Sigmoid colon (tissue), 6 donors: ENCODE measurements at regions not wholly inside any gene's neighbourhood (a gene's known extent, or its start where the extent isn't known, plus 50 kb on each side); places are given as distances from the start of the nearest gene placed in this dataset.

ENCODE experiments used
- DNase-seq: peaks from one replicate; pipeline ENCODE4 v3.0.0-alpha.2; 2019
- H3K27ac ChIP-seq, 4 donors: fragments of 200-600 bp; sonication (generic); one replicate each; pipeline ENCODE4 v1.5.1; 2016 to 2019; ENCODE audit warnings: mild to moderate bottlenecking in 1 of 4
- H3K27me3 ChIP-seq, 3 donors: fragments of 200-600 bp; sonication (generic); one replicate each; pipeline ENCODE4 v1.5.1; 2019; ENCODE audit warnings: mild to moderate bottlenecking in 1 of 3
- H3K36me3 ChIP-seq, 4 donors: fragments of 200-600 bp; sonication (generic); one replicate each; pipeline ENCODE4 v1.5.1; 2016 to 2019
- H3K4me1 ChIP-seq, 4 donors: fragments of 200-600 bp; sonication (generic); one replicate each; pipeline ENCODE4 v1.5.1; 2017 to 2019
- H3K4me3 ChIP-seq, 4 donors: fragments of 200-600 bp; sonication (generic); one replicate each; pipeline ENCODE4 v1.5.1; 2017 to 2019; ENCODE audit warnings: mild to moderate bottlenecking in 2 of 4, moderate library complexity in 1 of 4
- H3K9me3 ChIP-seq, 4 donors: fragments of 200-600 bp in 3 of 4; sonication (generic) in 3 of 4; one replicate each; pipeline versions ENCODE4 v1.5.1 to v1.6.1; 2013 to 2019
- CTCF ChIP-seq, 4 experiments: fragments of 450-650 bp in 3 of 4; fragments of 200-600 bp in 1 of 4; IDR thresholded peaks; one replicate each; pipeline ENCODE4 v1.5.1; 2016 to 2019; ENCODE audit warnings: antibody characterized with exemption in 4 of 4, mild to moderate bottlenecking in 3 of 4, moderate library complexity in 2 of 4
- EP300 ChIP-seq, 4 donors: sonication (generic); formaldehyde crosslinking; IDR thresholded peaks; one replicate each; pipeline ENCODE4 v1.6.1; 2017; ENCODE audit warnings: antibody characterized with exemption in 4 of 4
- POLR2A ChIP-seq, 2 donors: fragments of 450-650 bp; IDR thresholded peaks; one replicate each; pipeline ENCODE4 v1.6.1; 2016; ENCODE audit warnings: antibody characterized with exemption in 2 of 2, mild to moderate bottlenecking in 2 of 2, moderate library complexity in 2 of 2
- POLR2AphosphoS5 ChIP-seq, 4 donors: sonication (generic); formaldehyde crosslinking; IDR thresholded peaks; one replicate each; pipeline ENCODE4 v1.6.1; 2017; ENCODE audit warnings: antibody characterized with exemption in 4 of 4
- WGBS, 2 donors: extraction: QIAGEN DNeasy Blood & Tissue Kit; methylation state at CpG; one replicate each; pipeline ENCODE4 v1.1.7; 2013; 5-methylcytosine and 5-hydroxymethylcytosine counted together
- intact Hi-C: fragments of 100-400 bp; cut with DNase I; formaldehyde crosslinking; loops from one replicate; pipeline ENCODE4 v1.15.1; 2023
- donor health status: healthy with polysubstance abuse.
- donor health status: healthy.

GRCh38 chr2:21307037-21307436 lies 183.3 kb downstream of the TDRD15 start:
- Histone ChIP-seq H3K27ac (no peak overlapping the region), H3K4me1 (no peaks in the 10 kb centered on the region), H3K36me3 (no peaks in the 10 kb centered on the region), H3K9me3 (no peaks in the 10 kb centered on the region), H3K4me3 (no peak overlapping the region), H3K27me3 (no peaks in the 10 kb centered on the region)
- intact Hi-C loops, result no loop called here
- TF ChIP-seq POLR2A (IDR thresholded peaks at IDR 0.05) (no peak), CTCF (IDR thresholded peaks at IDR 0.05) (no peak), POLR2AphosphoS5 (IDR thresholded peaks at IDR 0.05) (no peak), EP300 (IDR thresholded peaks at IDR 0.05) (no peak)
- 92 to 99% methylated on average over 1 of the region's 1 CpG for WGBS, 2 donors
- DNase-seq, result no peak

DNA sequence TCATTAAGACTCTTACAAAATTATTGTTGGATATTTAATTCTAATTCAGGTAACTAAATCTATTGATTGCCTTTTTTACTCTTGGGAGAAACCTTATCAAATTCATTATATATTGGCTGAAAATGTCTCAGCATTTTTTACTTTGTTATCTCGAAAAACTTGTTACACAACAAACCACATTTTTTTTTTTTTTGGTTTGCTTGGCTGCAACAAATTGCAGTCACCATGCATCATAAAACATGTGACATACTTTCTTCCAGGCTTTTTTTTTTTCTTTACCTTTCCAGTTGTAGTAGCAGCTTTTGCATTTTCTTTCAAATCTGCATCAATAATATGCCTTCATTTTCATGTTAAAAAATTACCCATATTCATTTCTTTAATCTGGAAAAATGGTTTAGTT lies 186.7 kb downstream of the TDRD15 start:
- Histone ChIP-seq H3K9me3 (no peaks in the 10 kb centered on the region), H3K36me3 (no peaks in the 10 kb centered on the region), H3K4me3 (no peak overlapping the region), H3K27me3 (no peaks in the 10 kb centered on the region), H3K27ac (no peak overlapping the region), H3K4me1 (no peaks in the 10 kb centered on the region)
- WGBS, 2 donors, result 1 to 40% methylated on average over 1 of the region's 1 CpG
- TF ChIP-seq EP300 (IDR thresholded peaks at IDR 0.05) (no peak), POLR2A (IDR thresholded peaks at IDR 0.05) (no peak), POLR2AphosphoS5 (IDR thresholded peaks at IDR 0.05) (no peak), CTCF (IDR thresholded peaks at IDR 0.05) (no peak)
- no peak for DNase-seq
- intact Hi-C loops, result no loop called here

GRCh38 chr2:21314322-21314835 lies 190.6 kb downstream of the TDRD15 start:
- H3K27me3 ChIP-seq, result no peaks in the 10 kb centered on the region
- 41 to 66% methylated on average over 2 of the region's 2 CpGs for WGBS, 2 donors
- DNase-seq, result no peak
- no peaks in the 10 kb centered on the region for H3K9me3 ChIP-seq
- TF ChIP-seq CTCF (IDR thresholded peaks at IDR 0.05) (no peak), POLR2AphosphoS5 (IDR thresholded peaks at IDR 0.05) (no peak), POLR2A (IDR thresholded peaks at IDR 0.05) (no peak), EP300 (IDR thresholded peaks at IDR 0.05) (no peak)
- H3K36me3 ChIP-seq, result no peaks in the 10 kb centered on the region
- intact Hi-C loops, result no loop called here
- no peak overlapping the region for H3K4me3 ChIP-seq
- H3K4me1 ChIP-seq, result peaks cover 0 to 5% (median 0%) of the 10 kb centered on the region in 4 donors
- H3K27ac ChIP-seq, result no peak overlapping the region

DNA sequence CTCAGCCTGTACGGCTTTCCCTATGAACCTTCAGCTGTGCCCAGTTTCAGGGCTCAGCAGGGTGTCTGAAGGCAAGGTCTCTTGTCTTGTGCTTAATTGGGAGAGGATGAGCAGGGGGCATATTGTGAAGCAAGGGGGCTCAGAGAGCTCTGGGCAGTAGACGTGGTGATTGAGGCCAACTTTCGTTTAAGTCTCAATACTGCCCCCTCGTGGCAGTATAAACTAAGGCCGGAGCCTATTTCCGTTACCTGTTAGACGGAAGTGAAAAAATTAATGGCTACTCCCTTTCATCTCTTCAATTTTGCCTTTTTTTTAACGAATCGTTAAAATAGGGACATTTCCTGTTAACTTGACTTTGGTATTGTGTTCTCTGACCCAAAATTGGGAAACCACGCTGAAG lies 193.4 kb downstream of the TDRD15 start:
- 23 to 29% methylated on average over 10 of the region's 10 CpGs for WGBS, 2 donors
- H3K4me1 ChIP-seq, result peaks cover 0 to 5% (median 0%) of the 10 kb centered on the region in 4 donors
- no peak for TF ChIP-seq POLR2A (IDR thresholded peaks at IDR 0.05)
- peak in 3 of 4 experiments; percentile 47 to 65 (median 50) for TF ChIP-seq CTCF (IDR thresholded peaks at IDR 0.05)
- no peaks in the 10 kb centered on the region for H3K27me3 ChIP-seq
- intact Hi-C loops, result loop anchor here (2.0 to 5.0 kb wide), 2 partner anchors 140 to 274 kb away; no protein-coding TSS in a partner anchor
- H3K36me3 ChIP-seq, result no peaks in the 10 kb centered on the region
- H3K4me3 ChIP-seq, result no peak overlapping the region
- DNase-seq, result peak; percentile 64
- H3K9me3 ChIP-seq, result no peaks in the 10 kb centered on the region
- H3K27ac ChIP-seq, result no peak overlapping the region

DNA sequence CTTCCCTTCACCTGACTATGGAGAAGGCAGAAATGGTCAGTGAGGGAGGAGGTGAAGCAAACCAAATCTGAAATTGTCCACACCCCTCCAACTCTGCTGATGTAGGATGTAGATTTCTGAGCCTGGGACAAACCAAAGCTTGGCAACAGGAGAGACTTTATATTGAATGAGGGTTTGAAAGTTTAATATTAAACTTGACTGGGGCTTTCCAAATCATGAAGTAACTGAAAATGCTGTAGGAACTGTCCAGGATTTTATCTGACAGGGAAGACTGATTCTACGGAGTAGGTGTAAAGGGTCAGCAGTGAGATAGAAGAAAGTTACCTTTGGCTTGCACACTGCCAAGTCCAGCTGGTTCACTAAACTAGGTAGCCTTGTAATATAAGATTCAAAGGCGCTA lies 194.5 kb downstream of the TDRD15 start:
- H3K27ac ChIP-seq, result no peak overlapping the region
- intact Hi-C loops, result loop anchor here (5.0 kb wide), 1 partner anchor 141 kb away; no protein-coding TSS in a partner anchor
- 39 to 75% methylated on average over 2 of the region's 2 CpGs for WGBS, 2 donors

More for the DNA sequence above, 194.5 kb downstream of the TDRD15 start:
- H3K9me3 ChIP-seq, result no peaks in the 10 kb centered on the region
- DNase-seq, result no peak
- H3K27me3 ChIP-seq, result no peaks in the 10 kb centered on the region
- H3K36me3 ChIP-seq, result no peaks in the 10 kb centered on the region
- TF ChIP-seq CTCF (IDR thresholded peaks at IDR 0.05) (no peak), POLR2A (IDR thresholded peaks at IDR 0.05) (no peak), EP300 (IDR thresholded peaks at IDR 0.05) (no peak), POLR2AphosphoS5 (IDR thresholded peaks at IDR 0.05) (no peak)
- H3K4me3 ChIP-seq, result no peak overlapping the region
- peaks cover 0 to 5% (median 0%) of the 10 kb centered on the region in 4 donors for H3K4me1 ChIP-seq
